NCI-H2227 (cell line): ENCODE measurements at regions not wholly inside any gene's neighbourhood (a gene's known extent, or its start where the extent isn't known, plus 50 kb on each side); places are given as distances from the start of the nearest gene placed in this dataset.

ENCODE experiments used
- DNase-seq: peaks from one replicate; lab custom pipeline; 2025; ENCODE audit not compliant: unreplicated experiment; lab: John Stamatoyannopoulos, UW

- no peak for DNase-seq
Observed at GRCh38 chr18:27699137-27699536, 477.8 kb downstream of the CDH2 start.

- no peak for DNase-seq
Observed at GRCh38 chr18:27696148-27696547, 480.8 kb downstream of the CDH2 start.

- no peak for DNase-seq
Observed at GRCh38 chr18:27695503-27695902, 481.4 kb downstream of the CDH2 start.

- no peak for DNase-seq
Observed at GRCh38 chr18:27695052-27695451, 481.9 kb downstream of the CDH2 start.

DNA sequence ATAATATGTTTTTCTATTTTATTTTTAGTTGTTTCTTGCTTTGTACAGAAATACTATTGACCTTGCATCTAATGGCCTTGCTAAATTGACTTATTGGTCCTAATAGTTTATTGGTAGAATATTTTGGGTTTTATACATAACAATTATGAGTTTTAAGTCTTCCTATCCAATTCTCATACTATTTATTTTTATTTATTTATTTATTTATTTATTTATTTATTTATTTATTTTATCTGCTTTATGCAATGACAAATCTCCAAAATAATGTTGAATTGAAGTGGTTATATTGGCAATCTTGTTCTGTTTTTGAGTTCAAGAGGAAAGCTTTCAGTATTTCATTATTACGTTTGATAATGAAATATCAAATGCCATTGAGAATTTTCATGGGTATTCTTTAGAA, 488.3 kb downstream of the CDH2 start:
- no peak for DNase-seq

DNA sequence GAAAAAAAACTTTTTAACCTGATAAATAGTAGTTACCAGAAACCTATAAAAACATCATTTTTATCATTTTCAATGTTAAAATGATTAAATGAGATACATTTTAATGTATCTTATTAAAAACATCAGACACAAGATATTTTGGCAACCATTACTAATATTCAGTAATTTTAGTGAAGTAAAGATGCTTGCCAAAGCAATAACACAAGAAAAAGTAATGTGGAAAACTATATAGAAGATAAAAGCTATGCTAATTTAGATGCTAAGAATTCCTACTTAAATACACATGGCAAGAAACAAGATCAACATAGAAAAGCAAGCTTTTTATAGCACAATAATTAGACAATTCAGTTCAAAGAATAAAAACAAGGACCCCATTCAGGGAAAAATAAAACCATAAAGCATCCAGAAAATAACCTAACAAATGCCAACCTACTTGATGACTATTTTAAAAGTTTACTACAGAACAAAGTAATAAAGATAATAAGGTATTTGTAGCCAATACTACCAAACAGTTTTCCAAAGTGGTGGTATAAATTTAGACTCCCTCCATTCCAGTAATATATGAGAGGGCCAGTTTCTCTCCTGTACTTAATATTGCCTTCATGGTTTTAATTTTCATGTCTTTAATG, 489.5 kb downstream of the CDH2 start:
- no peak for DNase-seq

DNA sequence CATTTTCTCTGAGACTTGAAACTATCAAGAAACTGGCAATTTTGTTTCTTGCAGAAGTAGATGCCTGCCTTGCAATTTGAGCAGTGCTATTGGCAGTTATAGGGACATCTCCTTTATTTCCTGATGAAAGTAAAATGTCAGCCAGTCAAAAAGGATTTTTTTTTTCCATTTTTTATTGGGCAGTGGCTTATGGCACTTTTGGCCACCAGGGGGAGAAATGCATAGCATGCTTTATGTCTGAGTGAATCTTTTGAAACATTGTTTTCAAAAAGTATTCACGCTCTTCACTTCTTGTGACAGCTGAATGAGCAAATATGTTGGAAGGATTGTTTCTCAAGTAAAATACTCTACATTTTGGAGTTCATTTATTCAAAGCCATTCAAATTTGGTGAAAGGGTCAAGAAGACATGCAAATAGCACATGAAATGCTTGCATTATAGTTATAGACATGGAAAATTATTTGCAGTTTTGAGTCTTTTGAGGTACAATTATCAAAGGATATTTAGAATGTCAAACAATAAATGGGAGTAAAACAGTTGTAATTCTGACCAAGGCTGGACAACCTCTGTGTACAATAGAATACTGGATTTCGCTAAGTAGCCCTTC, 491.0 kb downstream of the CDH2 start:
- peak; percentile 65 for DNase-seq

- no peak for DNase-seq
Observed at GRCh38 chr18:27685091-27685490, 491.8 kb downstream of the CDH2 start.

DNA sequence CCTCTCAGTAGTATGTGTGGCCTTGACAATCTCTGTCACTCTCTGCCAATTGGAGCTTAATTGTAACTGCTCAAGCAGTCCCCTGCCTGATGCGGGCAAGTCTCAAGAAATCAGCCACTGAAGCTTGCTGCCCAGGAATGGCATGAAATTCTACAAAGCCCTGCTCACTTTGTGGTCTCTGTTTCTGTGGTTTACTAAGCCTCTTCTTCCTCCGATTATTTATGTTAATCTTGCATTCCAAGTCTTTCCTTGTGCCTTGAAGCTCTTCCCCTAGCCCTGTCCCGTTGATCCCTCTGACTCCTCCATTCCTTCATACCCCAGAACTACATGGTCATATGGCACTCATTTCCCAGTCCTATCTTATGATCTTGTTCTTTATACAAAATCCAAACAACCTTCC, 489.3 kb upstream of the CHST9 start:
- no peak for DNase-seq

GRCh38 chr18:27673861-27674260, 488.8 kb upstream of the CHST9 start:
- no peak for DNase-seq

DNA sequence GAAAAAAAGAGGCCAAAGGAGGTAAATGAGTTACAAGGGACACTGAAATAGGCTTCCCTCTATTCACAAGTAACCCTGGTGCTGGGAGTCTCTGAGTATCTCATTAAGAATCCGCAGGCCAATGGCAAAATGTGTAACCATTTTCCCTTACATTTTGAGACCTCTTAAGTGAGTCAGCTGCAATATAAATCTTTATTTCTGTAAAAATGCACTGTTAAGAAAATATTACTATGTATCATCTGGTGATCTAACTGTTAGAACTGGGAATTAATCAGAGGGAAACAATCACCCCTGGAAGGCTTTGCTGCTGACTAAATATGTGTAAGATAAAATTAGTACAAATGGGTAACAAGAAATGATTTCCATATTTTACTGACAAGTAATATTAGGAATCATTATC, 483.1 kb upstream of the CHST9 start:
- DNase-seq: no peak

GRCh38 chr18:27667064-27667463, 482.0 kb upstream of the CHST9 start:
- DNase-seq: no peak

- no peak for DNase-seq
Observed at GRCh38 chr18:27666016-27666415, 480.9 kb upstream of the CHST9 start.

DNA sequence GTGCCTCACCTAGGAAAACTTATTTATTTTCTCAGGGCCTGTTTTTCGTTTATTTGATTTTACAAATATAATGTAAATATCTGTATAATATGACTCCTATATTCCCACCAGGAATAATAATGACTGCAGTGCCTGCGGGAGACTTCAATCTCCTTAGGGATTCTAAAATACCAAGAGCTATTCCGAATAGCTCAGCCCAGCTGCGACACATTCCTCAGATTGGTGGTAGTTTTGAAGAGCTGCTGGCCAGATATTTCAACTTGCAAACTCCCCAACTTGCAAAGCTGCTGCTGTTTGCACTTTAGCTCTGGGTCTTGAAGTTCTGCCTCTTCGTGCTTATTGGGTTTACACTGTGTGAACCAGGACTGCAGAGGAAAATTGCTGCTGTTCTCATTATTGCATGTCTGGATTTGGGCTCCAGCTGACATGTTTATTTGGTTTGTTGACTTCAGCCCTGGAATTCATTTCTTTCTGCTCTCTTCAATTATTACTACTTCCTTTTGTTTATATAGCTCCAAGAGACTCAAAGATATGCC, 480.2 kb upstream of the CHST9 start:
- DNase-seq: no peak

GRCh38 chr18:27662949-27663348, 477.8 kb upstream of the CHST9 start:
- no peak for DNase-seq

DNA sequence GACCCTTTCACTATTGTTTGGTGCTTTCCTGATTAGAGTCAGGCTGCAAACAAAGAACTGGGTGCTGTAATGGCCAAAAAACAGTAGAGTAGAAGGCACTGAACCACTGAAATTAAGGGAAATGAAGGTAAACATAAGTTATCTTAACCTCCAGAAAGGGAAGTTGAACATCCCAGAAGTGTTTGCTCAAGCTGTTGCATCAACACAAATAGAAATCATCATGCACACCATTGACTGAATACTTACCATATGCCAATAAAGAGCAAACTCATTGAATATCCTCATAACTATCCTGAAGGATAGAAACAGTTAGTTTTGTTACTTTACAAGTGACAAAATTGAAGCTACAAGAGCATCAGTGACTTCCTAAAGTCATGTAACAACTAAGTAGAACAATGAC, 477.4 kb upstream of the CHST9 start:
- DNase-seq: no peak

GRCh38 chr18:27661320-27662018, 476.4 kb upstream of the CHST9 start:
- peak; percentile 37 for DNase-seq

GRCh38 chr18:27656905-27657304, 471.8 kb upstream of the CHST9 start:
- DNase-seq: no peak

GRCh38 chr18:27656167-27656778, 471.2 kb upstream of the CHST9 start:
- DNase-seq: no peak

DNA sequence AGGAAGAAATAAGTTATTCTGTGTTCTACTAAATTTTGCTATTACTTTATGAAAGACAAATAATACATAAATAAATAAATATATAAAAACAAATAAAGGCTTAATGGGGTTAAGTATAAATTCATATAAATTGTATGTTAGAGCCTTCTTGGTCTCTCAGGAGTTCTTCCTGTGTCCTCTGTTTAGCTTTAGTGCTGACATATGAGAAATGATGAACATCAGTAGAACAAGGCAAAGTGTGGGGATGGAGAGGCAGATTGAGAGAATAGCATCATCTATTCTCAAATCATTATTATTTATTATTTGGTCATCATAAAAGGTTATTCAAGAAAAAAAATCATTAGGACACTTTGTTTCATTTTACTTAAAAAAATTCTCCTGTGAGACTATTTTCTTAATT, 468.1 kb upstream of the CHST9 start:
- DNase-seq: no peak

DNA sequence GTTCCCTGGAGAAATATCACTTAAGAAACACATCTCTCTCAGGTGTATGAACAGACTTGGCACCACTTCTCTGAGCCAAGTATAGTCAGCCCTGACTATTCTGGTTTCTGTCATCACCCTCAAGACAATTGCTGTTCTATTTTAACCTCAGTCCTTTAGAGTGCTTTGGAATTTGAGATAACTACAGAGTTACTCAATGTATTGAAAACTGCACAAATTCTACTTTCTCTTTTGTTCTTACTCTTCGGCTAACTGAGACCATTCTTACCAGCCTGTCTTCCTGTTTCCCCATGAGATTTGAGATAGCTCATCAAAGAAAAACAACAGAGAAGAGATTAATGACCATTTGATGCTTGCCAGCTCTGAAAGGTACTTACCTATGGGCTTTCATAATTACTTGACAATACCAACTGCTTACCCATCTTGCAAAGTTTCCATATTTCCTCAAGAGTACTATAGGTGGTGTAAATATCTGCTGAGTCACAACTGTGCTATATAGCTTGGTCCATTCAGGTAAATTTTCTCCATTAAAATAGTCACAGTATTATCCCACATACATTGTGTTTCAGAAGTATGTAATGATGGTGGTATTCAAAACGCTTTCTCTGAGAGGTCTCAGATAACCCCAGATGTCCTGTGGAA, 467.5 kb upstream of the CHST9 start:
- DNase-seq: no peak
